GM12878 (cell line): ENCODE measurements at regions not wholly inside any gene's neighbourhood (a gene's known extent, or its start where the extent isn't known, plus 50 kb on each side); places are given as distances from the start of the nearest gene placed in this dataset.

Source experiments
- ATAC-seq: fragments of 200-7000 bp; cut with Tn5 transposase; 3 replicates; pipeline ENCODE4 v1.9.1; 2020; ENCODE audit warnings: mild to moderate bottlenecking, moderate library complexity
- BruUV-seq: library from RNA; stranded (reverse); fragments of 400-500 nt; replicated peaks from 2 replicates; lab custom pipeline; 2021; lab: Mats Ljungman, UMichigan
- CTCF ChIA-PET: fragments of 300-600 bp; sonication (Branson Sonifier 250); formaldehyde crosslinking; extraction: SDS; loops from one replicate; lab custom pipeline; 2021; ENCODE audit warnings: inconsistent platforms; lab: Yijun Ruan, JAX
- POLR2A ChIA-PET: fragments of 350-600 bp; formaldehyde crosslinking; extraction: SDS; loops from one replicate; lab custom pipeline; 2021; ENCODE audit warnings: inconsistent platforms; lab: Charles Lee
- RAD21 ChIA-PET: fragments of 300-600 bp; sonication (Branson Sonifier 250); formaldehyde crosslinking; loops from one replicate; lab custom pipeline; 2023; ENCODE audit warnings: antibody characterized with exemption; ENCODE audit not compliant: unreplicated experiment; lab: Charles Lee
- SMC1A ChIA-PET: fragments of 300-600 bp; sonication (Branson Sonifier 250); formaldehyde crosslinking; loops from one replicate; lab custom pipeline; 2023; ENCODE audit not compliant: unreplicated experiment, uncharacterized antibody; lab: Charles Lee
- DNase-seq: peaks from one replicate; pipeline ENCODE4 v3.0.0-alpha.2; 2011; ENCODE audit warnings: low read depth, low spot score
- FAIRE-seq: peaks from 3 replicates; lab custom pipeline; 2011; peaks lifted over from hg19 to GRCh38; lab: Jason Lieb, UNC
- H2AFZ ChIP-seq: 2 replicates; pipeline ENCODE4 v1.6.0; 2011; ENCODE audit warnings: low read depth, low read length, control low read depth; ENCODE audit not compliant: control insufficient read depth
- H3K27ac ChIP-seq: 2 replicates; pipeline ENCODE4 v1.5.1; 2011; ENCODE audit warnings: control low read depth; ENCODE audit not compliant: control insufficient read depth, insufficient read depth
- H3K27me3 ChIP-seq, 2 experiments: replicated peaks in 1 of 2; 2 replicates each; pipeline versions ENCODE4 v1.6.0 to v1.6.1; 2011; ENCODE audit warnings: low read length in 1 of 2; ENCODE audit not compliant: control insufficient read depth in 2 of 2, insufficient read depth in 2 of 2
- H3K36me3 ChIP-seq, 2 experiments: 2 replicates each; pipeline ENCODE4 v1.5.1; 2011; ENCODE audit warnings: low read length in 1 of 2; ENCODE audit not compliant: control insufficient read depth in 2 of 2, insufficient read depth in 2 of 2
- H3K4me1 ChIP-seq: 2 replicates; pipeline ENCODE4 v1.6.1; 2011; ENCODE audit warnings: mild to moderate bottlenecking, low read length, moderate library complexity, mixed read lengths; ENCODE audit not compliant: control insufficient read depth, insufficient read depth
- H3K4me2 ChIP-seq: 2 replicates; pipeline ENCODE4 v1.6.0; 2011; ENCODE audit warnings: control low read depth; ENCODE audit not compliant: control insufficient read depth, insufficient read depth
- H3K4me3 ChIP-seq: fragments of 200-600 bp; sonication (generic); 2 replicates; pipeline ENCODE4 v1.5.1; 2016
- H3K79me2 ChIP-seq: 2 replicates; pipeline ENCODE4 v1.6.0; 2011; ENCODE audit warnings: low read length; ENCODE audit not compliant: control insufficient read depth, insufficient read depth
- H3K9ac ChIP-seq: 2 replicates; pipeline ENCODE4 v1.8.0; 2011; ENCODE audit warnings: low read length, control low read depth, mixed read lengths; ENCODE audit not compliant: control insufficient read depth, insufficient read depth
- H3K9me3 ChIP-seq: replicated peaks from 3 replicates; pipeline ENCODE4 v1.5.1; 2011; ENCODE audit warnings: mild to moderate bottlenecking, low read length; ENCODE audit not compliant: control insufficient read depth, insufficient read depth
- H4K20me1 ChIP-seq: 2 replicates; pipeline ENCODE4 v1.6.0; 2011; ENCODE audit not compliant: control insufficient read depth, insufficient read depth
- BCL11A ChIP-seq: IDR thresholded peaks from 2 replicates; pipeline ENCODE4 v1.6.1; 2011; ENCODE audit warnings: low read depth, low read length
- BHLHE40 ChIP-seq, 2 experiments: fragments of 450-650 bp in 1 of 2; IDR thresholded peaks; 2 replicates each; pipeline ENCODE4 v1.6.1; 2011 to 2017; ENCODE audit warnings: low read depth in 2 of 2, borderline replicate concordance in 1 of 2, improper control_type of control experiment in 1 of 2, low read length in 1 of 2, mild to moderate bottlenecking in 1 of 2
- RB1 ChIP-seq: fragments of 450-650 bp; formaldehyde crosslinking; IDR thresholded peaks from 2 replicates; pipeline ENCODE4 v1.6.1; 2017; ENCODE audit warnings: mild to moderate bottlenecking, borderline replicate concordance
- SRF ChIP-seq, 2 experiments: IDR thresholded peaks; 2 replicates each; pipeline ENCODE4 v1.6.1; 2011; ENCODE audit warnings: low read depth in 2 of 2, low read length in 2 of 2, mild to moderate bottlenecking in 1 of 2, moderate library complexity in 1 of 2
- STAT1 ChIP-seq: fragments of 450-650 bp; conservative IDR thresholded peaks from 2 replicates; pipeline ENCODE4 v1.6.1; 2014; ENCODE audit warnings: antibody characterized with exemption, mild to moderate bottlenecking
- ZNF384 ChIP-seq: IDR thresholded peaks from 2 replicates; pipeline ENCODE4 v1.6.1; 2012; ENCODE audit warnings: low read depth, mild to moderate bottlenecking, low read length, improper control_type of control experiment, borderline replicate concordance
- ZZZ3 ChIP-seq: IDR thresholded peaks from 2 replicates; pipeline ENCODE4 v1.6.1; 2011; ENCODE audit warnings: low read depth; ENCODE audit not compliant: control insufficient read depth, insufficient read length
- WGBS: methylation state at CpG from one replicate; pipeline ENCODE4 v1.1.6; 2016; ENCODE audit warnings: low lambda C conversion rate; ENCODE audit not compliant: insufficient replicate concordance, insufficient coverage; ENCODE audit errors: missing lambda C conversion rate; 5-methylcytosine and 5-hydroxymethylcytosine counted together
- in situ Hi-C: fragments of 300-500 bp; cut with MboI; formaldehyde crosslinking; loops from 9 replicates; pipeline ENCODE4 v1.14.3; 2018; ENCODE audit warnings: mixed read lengths
- intact Hi-C: fragments of 100-400 bp; cut with micrococcal nuclease; formaldehyde crosslinking; loops from one replicate; pipeline ENCODE4 v1.14.2; 2022; ENCODE audit not compliant: unreplicated experiment
- TF ChIP-seq, protein P1 (sequence below): fragments of 450-650 bp; conservative IDR thresholded peaks from 2 replicates; pipeline ENCODE4 v1.6.1; 2017; ENCODE audit warnings: mild to moderate bottlenecking, moderate library complexity
- TF ChIP-seq, protein P2 (sequence below): fragments of 450-650 bp; IDR thresholded peaks from 2 replicates; pipeline ENCODE4 v1.6.1; 2017; ENCODE audit warnings: borderline replicate concordance

DNA sequence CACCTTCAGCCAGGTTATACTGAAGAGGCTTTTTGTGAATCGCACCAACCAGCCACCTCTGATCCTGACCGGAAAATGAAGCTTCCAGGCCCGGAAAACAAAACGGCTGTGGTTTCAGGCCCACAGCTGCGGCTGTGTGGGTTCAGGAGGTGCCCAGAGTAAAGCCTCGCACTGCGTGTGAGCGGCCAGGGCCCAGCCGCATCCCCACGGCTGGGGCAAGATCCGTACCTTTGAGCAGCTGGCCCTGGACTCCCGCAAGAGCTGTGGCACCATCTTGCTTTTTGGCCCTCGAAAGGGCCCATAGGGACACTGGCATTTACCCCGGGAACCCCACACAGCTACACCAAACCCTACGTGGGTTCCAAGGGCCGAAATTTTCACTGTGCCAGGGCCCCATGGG lies 63.0 kb downstream of the GLUL start:
- no peak for DNase-seq
- intact Hi-C loops = no loop called here
- ChIA-PET RAD21 (no interaction called here), POLR2A (no interaction called here), CTCF (no interaction called here), SMC1A (no interaction called here)
- BruUV-seq = no TSS peak
- no peak overlapping the region for H3K4me2 ChIP-seq
- no peaks in the 10 kb centered on the region for H3K36me3 ChIP-seq
- H3K79me2 ChIP-seq = no peaks in the 10 kb centered on the region
- FAIRE-seq = no peak
- no peaks in the 10 kb centered on the region for H4K20me1 ChIP-seq
- no peak overlapping the region for H3K27ac ChIP-seq
- no peak overlapping the region for H3K4me3 ChIP-seq
- TF ChIP-seq BHLHE40 (IDR thresholded peaks at IDR 0.05; ENCODE audit: borderline replicate concordance in 1 of 2, low read depth in 2 of 2, low read length in 1 of 2) = no peak
- TF ChIP-seq, protein P1, sequence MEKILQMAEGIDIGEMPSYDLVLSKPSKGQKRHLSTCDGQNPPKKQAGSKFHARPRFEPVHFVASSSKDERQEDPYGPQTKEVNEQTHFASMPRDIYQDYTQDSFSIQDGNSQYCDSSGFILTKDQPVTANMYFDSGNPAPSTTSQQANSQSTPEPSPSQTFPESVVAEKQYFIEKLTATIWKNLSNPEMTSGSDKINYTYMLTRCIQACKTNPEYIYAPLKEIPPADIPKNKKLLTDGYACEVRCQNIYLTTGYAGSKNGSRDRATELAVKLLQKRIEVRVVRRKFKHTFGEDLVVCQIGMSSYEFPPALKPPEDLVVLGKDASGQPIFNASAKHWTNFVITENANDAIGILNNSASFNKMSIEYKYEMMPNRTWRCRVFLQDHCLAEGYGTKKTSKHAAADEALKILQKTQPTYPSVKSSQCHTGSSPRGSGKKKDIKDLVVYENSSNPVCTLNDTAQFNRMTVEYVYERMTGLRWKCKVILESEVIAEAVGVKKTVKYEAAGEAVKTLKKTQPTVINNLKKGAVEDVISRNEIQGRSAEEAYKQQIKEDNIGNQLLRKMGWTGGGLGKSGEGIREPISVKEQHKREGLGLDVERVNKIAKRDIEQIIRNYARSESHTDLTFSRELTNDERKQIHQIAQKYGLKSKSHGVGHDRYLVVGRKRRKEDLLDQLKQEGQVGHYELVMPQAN = no peak
- no peak for TF ChIP-seq BCL11A
- TF ChIP-seq STAT1 = no peak
- TF ChIP-seq ZZZ3 = no peak
- TF ChIP-seq, protein P2, sequence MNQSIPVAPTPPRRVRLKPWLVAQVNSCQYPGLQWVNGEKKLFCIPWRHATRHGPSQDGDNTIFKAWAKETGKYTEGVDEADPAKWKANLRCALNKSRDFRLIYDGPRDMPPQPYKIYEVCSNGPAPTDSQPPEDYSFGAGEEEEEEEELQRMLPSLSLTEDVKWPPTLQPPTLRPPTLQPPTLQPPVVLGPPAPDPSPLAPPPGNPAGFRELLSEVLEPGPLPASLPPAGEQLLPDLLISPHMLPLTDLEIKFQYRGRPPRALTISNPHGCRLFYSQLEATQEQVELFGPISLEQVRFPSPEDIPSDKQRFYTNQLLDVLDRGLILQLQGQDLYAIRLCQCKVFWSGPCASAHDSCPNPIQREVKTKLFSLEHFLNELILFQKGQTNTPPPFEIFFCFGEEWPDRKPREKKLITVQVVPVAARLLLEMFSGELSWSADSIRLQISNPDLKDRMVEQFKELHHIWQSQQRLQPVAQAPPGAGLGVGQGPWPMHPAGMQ = no peak
- TF ChIP-seq RB1 = no peak
- TF ChIP-seq ZNF384 = no peak
- TF ChIP-seq SRF (IDR thresholded peaks at IDR 0.05; ENCODE audit: low read depth in 2 of 2, low read length in 2 of 2) = no peak
- no peaks in the 10 kb centered on the region; the same call in 2 of the 3 replicates for H3K9me3 ChIP-seq
- in situ Hi-C loops = no loop called here
- no peak overlapping the region for H3K9ac ChIP-seq
- no peak for ATAC-seq
- peaks cover 3% of the 10 kb centered on the region; the same call in 1 of the 2 replicates for H3K4me1 ChIP-seq
- H2AFZ ChIP-seq = no peak overlapping the region
- H3K27me3 ChIP-seq = no peaks in the 10 kb centered on the region
- WGBS = 75% methylated on average over 16 of the region's 16 CpGs
